ENCODE measurements at regions not wholly inside any gene's neighbourhood (a gene's known extent, or its start where the extent isn't known, plus 50 kb on each side); places are given as distances from the start of the nearest gene placed in this dataset.

GRCh38 chr1:222457513-222457912 is 90.4 kb downstream of the HHIPL2 start:
- H3K4me3 ChIP-seq = no peak overlapping the region
- 67 to 88% methylated on average over 1 of the region's 1 CpG for WGBS, 2 donors (ENCODE audit: low coverage in 1 of 2)
- intact Hi-C loops (cut with DNase I; ENCODE audit: low total_unique reads) = no loop called here

GRCh38 chr1:222457084-222457483 is 90.8 kb downstream of the HHIPL2 start:
- 82 to 90% methylated on average over 1 of the region's 1 CpG for WGBS, 2 donors (ENCODE audit: low coverage in 1 of 2)
- peaks cover 6 to 8% of the 10 kb centered on the region in 2 donors for H3K9me3 ChIP-seq
- H3K4me1 ChIP-seq = peaks cover 0 to 8% (median 5%) of the 10 kb centered on the region in 4 donors
- no peaks in the 10 kb centered on the region for H3K36me3 ChIP-seq
- in situ Hi-C loops (cut with MboI; ENCODE audit: low pct_ligation_motif_present in 1 of 4, low pct_unique_long_range_greater_than_20kb in 1 of 4, low sequenced_read_pairs in 3 of 4) (loop anchor here (10.0 to 25.0 kb wide), 4 partner anchors 345 to 970 kb away; no protein-coding TSS in a partner anchor), intact Hi-C loops (cut with DNase I; ENCODE audit: low total_unique reads) (no loop called here)
- H3K27ac ChIP-seq = no peak overlapping the region
- no peak overlapping the region for H3K4me3 ChIP-seq
- no peak for DNase-seq
- TF ChIP-seq CTCF (IDR thresholded peaks at IDR 0.05) (no peak), POLR2A (IDR thresholded peaks at IDR 0.05) (no peak), POLR2AphosphoS5 (IDR thresholded peaks at IDR 0.05) (no peak), EP300 (IDR thresholded peaks at IDR 0.05; ENCODE audit: low read depth) (no peak)
- H3K27me3 ChIP-seq = no peaks in the 10 kb centered on the region

More at GRCh38 chr1:222457513-222457912, 90.4 kb downstream of the HHIPL2 start:
- Histone ChIP-seq H3K4me1 (peaks cover 0 to 8% (median 5%) of the 10 kb centered on the region in 4 donors), H3K36me3 (no peaks in the 10 kb centered on the region), H3K9me3 (peaks cover 6 to 8% of the 10 kb centered on the region in 2 donors), H3K27ac (no peak overlapping the region), H3K27me3 (no peaks in the 10 kb centered on the region)
- in situ Hi-C loops (cut with MboI; ENCODE audit: low pct_ligation_motif_present in 1 of 4, low pct_unique_long_range_greater_than_20kb in 1 of 4, low sequenced_read_pairs in 3 of 4) = loop anchor here (10.0 to 25.0 kb wide), 4 partner anchors 345 to 970 kb away; no protein-coding TSS in a partner anchor
- no peak for DNase-seq
- TF ChIP-seq EP300 (IDR thresholded peaks at IDR 0.05; ENCODE audit: low read depth) (no peak), POLR2AphosphoS5 (IDR thresholded peaks at IDR 0.05) (no peak), CTCF (IDR thresholded peaks at IDR 0.05) (no peak), POLR2A (IDR thresholded peaks at IDR 0.05) (no peak)

GRCh38 chr1:222455188-222455879 is 92.6 kb downstream of the HHIPL2 start:
- in situ Hi-C loops (cut with MboI; ENCODE audit: low pct_ligation_motif_present in 1 of 4, low pct_unique_long_range_greater_than_20kb in 1 of 4, low sequenced_read_pairs in 3 of 4) = loop anchor here (10.0 to 25.0 kb wide), 4 partner anchors 343 to 968 kb away; no protein-coding TSS in a partner anchor
- H3K4me3 ChIP-seq = no peak overlapping the region

More at GRCh38 chr1:222455188-222455879, 92.6 kb downstream of the HHIPL2 start:
- DNase-seq = peak; percentile 83
- Histone ChIP-seq H3K36me3 (no peaks in the 10 kb centered on the region), H3K27me3 (no peaks in the 10 kb centered on the region), H3K4me1 (peaks cover 0 to 8% (median 5%) of the 10 kb centered on the region in 4 donors), H3K9me3 (peaks cover 6 to 8% of the 10 kb centered on the region in 2 donors), H3K27ac (peak overlapping the region in 1 of 4 donors; percentile 42)
- WGBS, 2 donors (ENCODE audit: low coverage in 1 of 2) = 9% methylated on average over 16 of the region's 16 CpGs; no CpG with 5 or more reads in 1 of the 2 donors
- TF ChIP-seq POLR2AphosphoS5 (IDR thresholded peaks at IDR 0.05) (no peak), CTCF (IDR thresholded peaks at IDR 0.05) (peak; percentile 78 to 93 (median 87))
- intact Hi-C loops (cut with DNase I; ENCODE audit: low total_unique reads) = no loop called here
